GM18505 (cell line): ENCODE measurements at regions not wholly inside any gene's neighbourhood (a gene's known extent, or its start where the extent isn't known, plus 50 kb on each side); places are given as distances from the start of the nearest gene placed in this dataset.

Source experiments
- ATAC-seq: cut with Tn5 transposase; IDR thresholded peaks from one replicate; pipeline ENCODE4 v1.9.1; 2021; ENCODE audit not compliant: unreplicated experiment
- POLR2A ChIP-seq: IDR thresholded peaks from 4 replicates; pipeline ENCODE4 v1.6.1; 2011; ENCODE audit warnings: borderline replicate concordance; ENCODE audit not compliant: insufficient read depth, insufficient read length; ENCODE audit errors: extremely low read depth

- ATAC-seq: no peak
- TF ChIP-seq POLR2A: no peak
Observed at GRCh38 chr20:59391975-59392374, 91.6 kb downstream of the EDN3 start.

GRCh38 chr20:59392736-59393135, 92.3 kb downstream of the EDN3 start:
- TF ChIP-seq POLR2A: no peak
- no peak for ATAC-seq

GRCh38 chr20:59393142-59393541, 92.7 kb downstream of the EDN3 start:
- TF ChIP-seq POLR2A: no peak
- no peak for ATAC-seq

- TF ChIP-seq POLR2A: no peak
- no peak for ATAC-seq
Observed at GRCh38 chr20:59395729-59396128, 95.3 kb downstream of the EDN3 start.

DNA sequence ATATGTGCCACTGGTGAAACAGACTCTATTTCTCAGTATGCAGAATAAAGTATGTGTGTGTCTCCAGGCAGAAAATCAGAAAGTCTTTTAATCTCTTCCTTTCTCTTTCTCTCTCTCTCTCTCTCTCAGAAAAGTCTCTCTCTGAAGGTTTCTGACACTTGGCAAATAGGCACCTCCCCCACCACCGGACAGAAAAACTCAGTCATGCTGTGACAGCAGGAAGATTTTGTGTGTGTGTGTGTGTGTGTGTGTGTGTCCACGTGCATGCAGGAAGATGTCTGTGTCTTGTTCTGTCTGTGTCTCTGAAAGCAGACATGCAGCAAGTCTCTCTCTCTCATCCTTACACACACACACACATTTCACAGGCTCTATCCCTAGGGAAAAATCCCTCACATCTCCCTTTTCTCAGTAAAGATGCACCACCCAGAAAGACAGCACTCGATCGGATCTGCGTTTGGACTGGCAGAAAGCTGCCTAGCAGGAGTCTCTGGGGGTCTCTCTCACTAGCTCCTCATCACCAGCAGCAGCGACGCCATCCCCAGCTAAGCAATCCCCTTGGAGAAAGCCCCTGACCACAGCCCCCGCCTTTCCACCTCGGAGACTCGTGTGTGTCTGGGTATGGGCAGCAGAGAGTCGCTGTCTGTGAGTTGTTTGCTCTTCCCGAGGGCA, 98.3 kb downstream of the EDN3 start:
- no peak for ATAC-seq

GRCh38 chr20:59399426-59400099, 99.2 kb downstream of the EDN3 start:
- no peak for TF ChIP-seq POLR2A
- ATAC-seq: no peak

More for the DNA sequence above, 98.3 kb downstream of the EDN3 start:
- TF ChIP-seq POLR2A: no peak

- ATAC-seq: no peak
- no peak for TF ChIP-seq POLR2A
Observed at GRCh38 chr20:59400708-59401107, 100.3 kb downstream of the EDN3 start.

DNA sequence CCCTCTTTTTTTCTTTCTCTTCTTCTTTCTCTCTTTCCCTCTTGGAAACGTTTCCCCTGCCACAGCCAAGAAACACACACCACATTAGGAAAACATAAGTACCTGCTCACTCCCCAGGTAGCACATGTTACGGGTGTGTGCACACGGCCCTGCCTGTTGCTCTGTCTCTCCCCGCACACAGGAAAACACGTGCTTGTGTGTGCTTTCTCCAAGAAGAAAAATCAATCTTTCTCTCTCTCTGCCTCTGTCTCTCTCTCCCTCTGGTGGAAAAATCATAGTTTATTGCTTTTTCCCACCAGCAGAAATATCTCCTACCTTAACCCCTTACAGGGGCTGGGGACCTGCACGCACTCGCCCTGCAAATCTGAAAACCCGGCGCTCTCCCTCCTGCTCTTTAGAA, 102.3 kb downstream of the EDN3 start:
- TF ChIP-seq POLR2A: no peak
- ATAC-seq: no peak

- TF ChIP-seq POLR2A: no peak
Observed at GRCh38 chr20:59403261-59403961, 103.0 kb downstream of the EDN3 start.

GRCh38 chr20:59403962-59404314, 103.5 kb downstream of the EDN3 start:
- TF ChIP-seq POLR2A: no peak
- ATAC-seq: no peak

More at GRCh38 chr20:59403261-59403961, 103.0 kb downstream of the EDN3 start:
- no peak for ATAC-seq

DNA sequence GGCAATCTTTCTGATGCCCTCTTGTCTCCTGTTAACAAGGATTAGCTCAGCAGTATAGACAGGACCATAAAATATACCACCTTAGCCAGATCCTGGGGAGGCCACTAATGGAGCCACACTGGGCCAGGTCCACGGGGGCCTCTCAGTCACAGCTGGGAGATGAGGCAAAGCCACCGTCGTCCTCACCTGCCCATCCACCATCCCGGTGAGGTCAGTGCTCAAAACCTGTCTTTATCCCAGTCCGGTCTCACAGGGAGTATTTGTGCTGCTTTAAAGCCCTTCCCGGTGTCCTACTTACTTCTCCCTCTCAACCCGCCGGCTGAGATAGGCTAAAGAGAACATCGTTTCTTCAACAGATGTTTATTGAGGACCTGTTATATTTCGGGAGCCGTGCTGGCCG, 104.3 kb downstream of the EDN3 start:
- no peak for TF ChIP-seq POLR2A
- no peak for ATAC-seq

- ATAC-seq: no peak
- TF ChIP-seq POLR2A: no peak
Observed at GRCh38 chr20:59405226-59406200, 105.1 kb downstream of the EDN3 start.

- no peak for TF ChIP-seq POLR2A
- no peak for ATAC-seq
Observed at GRCh38 chr20:59406446-59406845, 106.0 kb downstream of the EDN3 start.

DNA sequence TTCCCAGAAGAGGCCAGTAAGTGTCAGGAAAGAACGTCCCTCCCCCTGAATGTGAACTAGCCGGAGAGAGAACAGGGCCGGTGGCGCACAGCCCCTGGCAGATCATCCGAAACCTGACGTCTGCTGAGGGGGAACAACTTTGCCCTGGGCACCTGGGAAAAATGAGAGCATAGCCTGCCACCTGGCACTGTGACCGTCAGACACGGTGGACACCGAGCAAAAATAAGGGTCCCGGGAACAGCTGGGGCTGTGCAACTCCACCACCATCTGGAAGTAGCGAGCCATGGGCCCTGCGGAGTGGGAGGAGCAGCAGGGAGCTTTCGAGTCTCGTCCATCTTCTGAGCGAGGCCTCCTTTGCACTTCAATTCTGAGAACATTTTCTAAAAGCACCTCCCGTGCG, 110.8 kb downstream of the EDN3 start:
- no peak for TF ChIP-seq POLR2A
- ATAC-seq: no peak

- ATAC-seq: no peak
- TF ChIP-seq POLR2A: no peak
Observed at GRCh38 chr20:59411589-59411988, 111.2 kb downstream of the EDN3 start.
